HFF-Myc (cell line): ENCODE measurements at regions not wholly inside any gene's neighbourhood (a gene's known extent, or its start where the extent isn't known, plus 50 kb on each side); places are given as distances from the start of the nearest gene placed in this dataset.

Experiments used
- DNase-seq: peaks from one replicate; pipeline ENCODE4 v3.0.0-alpha.2; 2011; ENCODE audit warnings: low read depth; ENCODE audit errors: extremely low read depth
- H3K4me3 ChIP-seq: replicated peaks from 2 replicates; pipeline ENCODE4 v1.5.1; 2011; ENCODE audit warnings: low read depth, mild to moderate bottlenecking, control low read depth, low read length
- CTCF ChIP-seq: IDR thresholded peaks from 2 replicates; pipeline ENCODE4 v1.5.1; 2012; ENCODE audit warnings: mild to moderate bottlenecking, low read depth, low read length, control low read depth; ENCODE audit errors: missing control alignments

- H3K4me3 ChIP-seq: no peak overlapping the region
- TF ChIP-seq CTCF: no peak
- no peak for DNase-seq
Measured at GRCh38 chr12:69094606-69095216, 144.7 kb upstream of the CPSF6 start.

GRCh38 chr12:69095765-69096477 lies 143.4 kb upstream of the CPSF6 start:
- no peak overlapping the region for H3K4me3 ChIP-seq
- no peak for TF ChIP-seq CTCF
- DNase-seq: no peak

- no peak for TF ChIP-seq CTCF
- no peak overlapping the region for H3K4me3 ChIP-seq
- no peak for DNase-seq
Measured at GRCh38 chr12:69096669-69097335, 142.6 kb upstream of the CPSF6 start.

- no peak for TF ChIP-seq CTCF
- no peak overlapping the region for H3K4me3 ChIP-seq
- no peak for DNase-seq
Measured at GRCh38 chr12:69097619-69098368, 141.6 kb upstream of the CPSF6 start.

- no peak overlapping the region for H3K4me3 ChIP-seq
- TF ChIP-seq CTCF: no peak
- no peak for DNase-seq
Measured at GRCh38 chr12:69099201-69099837, 140.1 kb upstream of the CPSF6 start.

GRCh38 chr12:69101505-69101904 lies 137.9 kb upstream of the CPSF6 start:
- H3K4me3 ChIP-seq: no peak overlapping the region
- no peak for DNase-seq
- TF ChIP-seq CTCF: no peak
